ENCODE measurements at regions not wholly inside any gene's neighbourhood (a gene's known extent, or its start where the extent isn't known, plus 50 kb on each side); places are given as distances from the start of the nearest gene placed in this dataset.

DNA sequence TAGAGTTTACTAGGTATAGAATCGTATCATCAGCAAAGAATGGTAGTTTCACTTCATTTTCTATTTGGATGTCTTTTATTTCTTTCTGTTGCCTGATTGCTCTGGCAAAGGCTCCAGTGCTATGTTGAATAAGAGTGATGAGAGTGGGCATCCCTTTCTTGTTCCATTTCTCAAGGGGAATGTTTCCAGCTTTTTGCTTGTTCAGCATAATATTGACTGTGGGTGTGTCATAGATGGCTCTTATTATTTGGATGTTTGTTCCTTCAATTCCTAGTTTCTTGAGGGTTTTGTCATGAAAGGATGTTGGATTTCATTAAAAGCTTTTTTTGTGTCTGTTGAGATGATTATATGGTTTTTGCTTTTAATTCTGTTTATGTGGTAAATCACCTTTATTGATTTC is 1114.5 kb downstream of the RAPGEF2 start:
- no peaks in the 10 kb centered on the region for H3K79me2 ChIP-seq (ENCODE audit: insufficient read depth, low read length)
- POLR2A ChIA-PET, result no interaction called here

More for the DNA sequence above, 1114.5 kb downstream of the RAPGEF2 start:
- Histone ChIP-seq H2AFZ (ENCODE audit: low read depth, low read length, poor library complexity, severe bottlenecking) (no peak overlapping the region), H3K9ac (ENCODE audit: low read length) (no peak overlapping the region), H3K9me3 (ENCODE audit: control insufficient read depth in 1 of 2, insufficient read depth in 1 of 2, low read depth in 1 of 2, low read length in 2 of 2) (no peaks in the 10 kb centered on the region), H4K20me1 (ENCODE audit: insufficient read depth) (no peaks in the 10 kb centered on the region), H3K4me3 (replicated peaks in 1 of 2; ENCODE audit: low read depth in 1 of 2, low read length in 2 of 2) (no peak overlapping the region), H3K27ac (ENCODE audit: low read depth, low read length) (no peak overlapping the region), H3K27me3 (ENCODE audit: insufficient read depth, low read length) (no peaks in the 10 kb centered on the region), H3K4me1 (ENCODE audit: control insufficient read depth in 1 of 2, insufficient read depth in 2 of 2, low read length in 2 of 2) (no peaks in the 10 kb centered on the region), H3K9me2 (ENCODE audit: insufficient read depth) (no peaks in the 10 kb centered on the region; the same call in 1 of the 2 replicates), H3K4me2 (ENCODE audit: low read length) (no peak overlapping the region), H3K36me3 (ENCODE audit: control insufficient read depth in 1 of 2, insufficient read depth in 2 of 2, low read length in 2 of 2) (no peaks in the 10 kb centered on the region)
- ATAC-seq (no peak), DNase-seq (ENCODE audit: low read depth, low spot score) (no peak)
- TF ChIP-seq, protein P1, sequence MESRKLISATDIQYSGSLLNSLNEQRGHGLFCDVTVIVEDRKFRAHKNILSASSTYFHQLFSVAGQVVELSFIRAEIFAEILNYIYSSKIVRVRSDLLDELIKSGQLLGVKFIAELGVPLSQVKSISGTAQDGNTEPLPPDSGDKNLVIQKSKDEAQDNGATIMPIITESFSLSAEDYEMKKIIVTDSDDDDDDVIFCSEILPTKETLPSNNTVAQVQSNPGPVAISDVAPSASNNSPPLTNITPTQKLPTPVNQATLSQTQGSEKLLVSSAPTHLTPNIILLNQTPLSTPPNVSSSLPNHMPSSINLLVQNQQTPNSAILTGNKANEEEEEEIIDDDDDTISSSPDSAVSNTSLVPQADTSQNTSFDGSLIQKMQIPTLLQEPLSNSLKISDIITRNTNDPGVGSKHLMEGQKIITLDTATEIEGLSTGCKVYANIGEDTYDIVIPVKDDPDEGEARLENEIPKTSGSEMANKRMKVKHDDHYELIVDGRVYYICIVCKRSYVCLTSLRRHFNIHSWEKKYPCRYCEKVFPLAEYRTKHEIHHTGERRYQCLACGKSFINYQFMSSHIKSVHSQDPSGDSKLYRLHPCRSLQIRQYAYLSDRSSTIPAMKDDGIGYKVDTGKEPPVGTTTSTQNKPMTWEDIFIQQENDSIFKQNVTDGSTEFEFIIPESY (IDR thresholded peaks at IDR 0.05; ENCODE audit: extremely low read depth, insufficient replicate concordance, low read length), result no peak
- TF ChIP-seq SP1 (IDR thresholded peaks at IDR 0.05; ENCODE audit: low read depth), result no peak
- TF ChIP-seq SRF (IDR thresholded peaks at IDR 0.05; ENCODE audit: low read depth), result no peak
- no peak for TF ChIP-seq ZNF274 (IDR thresholded peaks at IDR 0.05; ENCODE audit: low read depth, low read length)
- TF ChIP-seq, protein P2, sequence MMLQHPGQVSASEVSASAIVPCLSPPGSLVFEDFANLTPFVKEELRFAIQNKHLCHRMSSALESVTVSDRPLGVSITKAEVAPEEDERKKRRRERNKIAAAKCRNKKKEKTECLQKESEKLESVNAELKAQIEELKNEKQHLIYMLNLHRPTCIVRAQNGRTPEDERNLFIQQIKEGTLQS (IDR thresholded peaks at IDR 0.05), result no peak
- TF ChIP-seq EZH2 (IDR thresholded peaks at IDR 0.05), result no peak
- TF ChIP-seq CEBPB (IDR thresholded peaks at IDR 0.05; ENCODE audit: low read depth), result no peak
- no peak for TF ChIP-seq POLR2A (IDR thresholded peaks at IDR 0.05; ENCODE audit: borderline replicate concordance, extremely low read depth, insufficient read depth, insufficient read length)
- TF ChIP-seq TCF7L2 (IDR thresholded peaks at IDR 0.05; ENCODE audit: borderline replicate concordance, extremely low read depth, insufficient read depth, insufficient read length), result no peak
- no peak for TF ChIP-seq POLR2AphosphoS5 (IDR thresholded peaks at IDR 0.05; ENCODE audit: low read depth, low read length)
- TF ChIP-seq EZH2phosphoT487 (IDR thresholded peaks at IDR 0.05; ENCODE audit: borderline replicate concordance), result no peak
- no peak for TF ChIP-seq FOSL1 (IDR thresholded peaks at IDR 0.05; ENCODE audit: low read depth)
- TF ChIP-seq, protein P3, sequence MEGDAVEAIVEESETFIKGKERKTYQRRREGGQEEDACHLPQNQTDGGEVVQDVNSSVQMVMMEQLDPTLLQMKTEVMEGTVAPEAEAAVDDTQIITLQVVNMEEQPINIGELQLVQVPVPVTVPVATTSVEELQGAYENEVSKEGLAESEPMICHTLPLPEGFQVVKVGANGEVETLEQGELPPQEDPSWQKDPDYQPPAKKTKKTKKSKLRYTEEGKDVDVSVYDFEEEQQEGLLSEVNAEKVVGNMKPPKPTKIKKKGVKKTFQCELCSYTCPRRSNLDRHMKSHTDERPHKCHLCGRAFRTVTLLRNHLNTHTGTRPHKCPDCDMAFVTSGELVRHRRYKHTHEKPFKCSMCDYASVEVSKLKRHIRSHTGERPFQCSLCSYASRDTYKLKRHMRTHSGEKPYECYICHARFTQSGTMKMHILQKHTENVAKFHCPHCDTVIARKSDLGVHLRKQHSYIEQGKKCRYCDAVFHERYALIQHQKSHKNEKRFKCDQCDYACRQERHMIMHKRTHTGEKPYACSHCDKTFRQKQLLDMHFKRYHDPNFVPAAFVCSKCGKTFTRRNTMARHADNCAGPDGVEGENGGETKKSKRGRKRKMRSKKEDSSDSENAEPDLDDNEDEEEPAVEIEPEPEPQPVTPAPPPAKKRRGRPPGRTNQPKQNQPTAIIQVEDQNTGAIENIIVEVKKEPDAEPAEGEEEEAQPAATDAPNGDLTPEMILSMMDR (IDR thresholded peaks at IDR 0.05 in 2 of 3, conservative IDR thresholded peaks at IDR 0.05 in 1 of 3; ENCODE audit: borderline replicate concordance in 1 of 3, insufficient read depth in 1 of 3, low read depth in 2 of 3, low read length in 2 of 3), result no peak
- no peak for TF ChIP-seq EGR1 (IDR thresholded peaks at IDR 0.05; ENCODE audit: low read depth)
- TF ChIP-seq, protein P4, sequence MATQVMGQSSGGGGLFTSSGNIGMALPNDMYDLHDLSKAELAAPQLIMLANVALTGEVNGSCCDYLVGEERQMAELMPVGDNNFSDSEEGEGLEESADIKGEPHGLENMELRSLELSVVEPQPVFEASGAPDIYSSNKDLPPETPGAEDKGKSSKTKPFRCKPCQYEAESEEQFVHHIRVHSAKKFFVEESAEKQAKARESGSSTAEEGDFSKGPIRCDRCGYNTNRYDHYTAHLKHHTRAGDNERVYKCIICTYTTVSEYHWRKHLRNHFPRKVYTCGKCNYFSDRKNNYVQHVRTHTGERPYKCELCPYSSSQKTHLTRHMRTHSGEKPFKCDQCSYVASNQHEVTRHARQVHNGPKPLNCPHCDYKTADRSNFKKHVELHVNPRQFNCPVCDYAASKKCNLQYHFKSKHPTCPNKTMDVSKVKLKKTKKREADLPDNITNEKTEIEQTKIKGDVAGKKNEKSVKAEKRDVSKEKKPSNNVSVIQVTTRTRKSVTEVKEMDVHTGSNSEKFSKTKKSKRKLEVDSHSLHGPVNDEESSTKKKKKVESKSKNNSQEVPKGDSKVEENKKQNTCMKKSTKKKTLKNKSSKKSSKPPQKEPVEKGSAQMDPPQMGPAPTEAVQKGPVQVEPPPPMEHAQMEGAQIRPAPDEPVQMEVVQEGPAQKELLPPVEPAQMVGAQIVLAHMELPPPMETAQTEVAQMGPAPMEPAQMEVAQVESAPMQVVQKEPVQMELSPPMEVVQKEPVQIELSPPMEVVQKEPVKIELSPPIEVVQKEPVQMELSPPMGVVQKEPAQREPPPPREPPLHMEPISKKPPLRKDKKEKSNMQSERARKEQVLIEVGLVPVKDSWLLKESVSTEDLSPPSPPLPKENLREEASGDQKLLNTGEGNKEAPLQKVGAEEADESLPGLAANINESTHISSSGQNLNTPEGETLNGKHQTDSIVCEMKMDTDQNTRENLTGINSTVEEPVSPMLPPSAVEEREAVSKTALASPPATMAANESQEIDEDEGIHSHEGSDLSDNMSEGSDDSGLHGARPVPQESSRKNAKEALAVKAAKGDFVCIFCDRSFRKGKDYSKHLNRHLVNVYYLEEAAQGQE (IDR thresholded peaks at IDR 0.05; ENCODE audit: low read depth), result no peak
- no peak for TF ChIP-seq JUND (IDR thresholded peaks at IDR 0.05)
- TF ChIP-seq ELF1 (IDR thresholded peaks at IDR 0.05; ENCODE audit: borderline replicate concordance, low read depth), result no peak
- no peak for TF ChIP-seq RAD21 (IDR thresholded peaks at IDR 0.05; ENCODE audit: low read depth)
- TF ChIP-seq SIN3A (IDR thresholded peaks at IDR 0.05; ENCODE audit: low read depth), result no peak
- RAD21 ChIA-PET (ENCODE audit: low non-redundant PET in 1 of 2, low total read pairs in 2 of 2, uncharacterized antibody in 2 of 2, unreplicated experiment in 2 of 2), result no interaction called here
- CTCF ChIA-PET, result no interaction called here
- intact Hi-C loops (cut with micrococcal nuclease), result no loop called here
- BruUV-seq (replicated peaks), result no TSS peak

Measured in HCT116 (cell line).